Hematopoietic multipotent progenitor cell treated with erythropoietin and hydrocortisone succinate and interleukin-3 and kit ligand, for 8 days (in vitro differentiated cells): ENCODE measurements at regions not wholly inside any gene's neighbourhood (a gene's known extent, or its start where the extent isn't known, plus 50 kb on each side); places are given as distances from the start of the nearest gene placed in this dataset.

Source experiments
- DNase-seq: peaks from one replicate; pipeline ENCODE4 v3.0.0-alpha.2; 2015

GRCh38 chr2:41943159-41943558 is 104.7 kb upstream of the PKDCC start:
- DNase-seq = no peak

- no peak for DNase-seq
Measured at GRCh38 chr2:41944220-41944880, 103.5 kb upstream of the PKDCC start.

DNA sequence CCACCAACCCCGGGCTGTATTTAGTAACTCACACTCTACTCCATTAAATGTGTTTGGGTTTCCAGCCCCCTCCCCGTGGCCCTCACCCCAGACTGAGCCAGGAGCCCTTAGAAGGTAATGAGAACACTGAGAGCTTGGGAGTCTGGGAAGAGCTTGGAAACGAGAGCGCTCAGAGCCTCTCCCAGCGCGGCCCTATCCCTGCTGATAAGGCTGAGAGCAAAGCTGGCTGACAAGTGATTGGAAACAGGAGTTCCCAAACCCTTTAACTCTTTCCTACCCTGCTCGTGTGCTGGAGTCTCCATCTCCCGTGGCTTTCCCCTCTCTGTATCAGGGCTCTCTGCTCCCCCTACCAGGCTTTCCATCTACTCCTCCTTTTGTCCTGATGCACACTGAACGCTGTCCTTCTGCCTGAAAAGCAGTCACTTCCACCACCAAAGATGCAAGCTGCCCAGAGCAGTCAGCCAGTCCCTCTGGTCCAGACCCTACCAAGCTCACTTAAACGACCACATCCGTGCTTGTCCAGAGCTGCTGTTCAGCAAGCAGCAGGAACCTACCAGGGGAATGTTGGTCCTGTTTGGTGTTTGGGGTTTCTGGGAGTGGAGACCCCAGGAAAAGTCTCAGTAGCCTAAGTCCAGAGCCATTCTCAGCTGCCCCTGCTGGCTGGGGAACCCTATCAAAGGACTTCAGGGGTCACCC is 100.0 kb upstream of the PKDCC start:
- DNase-seq = no peak

DNA sequence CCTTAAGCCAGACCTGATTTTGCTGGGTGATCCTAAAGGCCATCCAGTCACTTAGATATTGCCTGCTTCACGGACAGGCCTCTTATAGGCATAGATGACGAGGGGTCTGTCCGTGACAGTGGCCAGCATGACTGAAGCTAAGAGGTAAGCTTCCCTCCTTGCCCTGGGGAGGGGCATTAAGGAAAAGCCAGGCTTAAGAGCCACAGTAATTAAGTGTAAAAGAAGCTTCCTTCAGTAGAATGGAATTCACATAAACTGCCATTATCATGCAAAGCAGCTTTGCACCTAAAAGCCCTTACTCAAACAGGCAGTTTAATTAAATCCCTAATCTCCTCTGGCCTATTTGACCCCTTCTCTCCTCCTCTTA is 99.4 kb upstream of the PKDCC start:
- no peak for DNase-seq

- DNase-seq = no peak
Measured at GRCh38 chr2:41949091-41949882, 98.5 kb upstream of the PKDCC start.

DNA sequence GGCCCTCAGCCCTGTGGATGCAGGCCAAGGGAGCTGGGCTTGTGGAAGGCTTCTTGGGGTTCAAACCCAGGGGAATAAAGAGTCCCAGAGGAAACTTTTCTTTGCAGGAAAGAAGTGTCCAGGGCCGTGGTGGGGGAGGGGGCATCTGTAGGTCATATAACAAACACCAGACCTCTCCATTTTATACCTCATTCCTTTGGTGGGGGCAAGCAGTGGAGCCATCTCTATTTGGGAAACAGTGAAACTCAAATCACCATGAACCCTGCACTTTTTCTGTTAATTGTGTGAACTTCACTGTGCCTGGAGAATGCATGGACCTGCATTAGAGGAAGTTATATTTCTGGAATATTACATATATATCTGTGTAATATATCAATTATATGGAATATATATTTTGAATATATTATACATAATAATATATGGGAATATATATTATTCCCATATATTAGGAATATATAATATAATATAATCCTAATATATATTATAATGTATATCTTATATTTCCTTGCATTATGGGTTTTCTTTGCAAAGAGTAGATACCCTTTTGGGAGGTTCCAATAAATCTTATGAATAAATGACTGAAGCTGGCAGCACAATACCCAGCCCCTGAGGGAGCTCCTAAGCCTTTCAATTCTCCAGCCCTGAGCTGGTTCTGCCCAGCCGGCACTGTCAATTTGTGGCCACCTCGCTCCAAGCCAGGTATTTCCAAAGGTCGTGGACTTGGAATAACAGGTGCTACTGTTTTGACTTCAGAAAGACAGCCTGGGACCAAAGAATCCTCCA is 97.7 kb upstream of the PKDCC start:
- DNase-seq = no peak

DNA sequence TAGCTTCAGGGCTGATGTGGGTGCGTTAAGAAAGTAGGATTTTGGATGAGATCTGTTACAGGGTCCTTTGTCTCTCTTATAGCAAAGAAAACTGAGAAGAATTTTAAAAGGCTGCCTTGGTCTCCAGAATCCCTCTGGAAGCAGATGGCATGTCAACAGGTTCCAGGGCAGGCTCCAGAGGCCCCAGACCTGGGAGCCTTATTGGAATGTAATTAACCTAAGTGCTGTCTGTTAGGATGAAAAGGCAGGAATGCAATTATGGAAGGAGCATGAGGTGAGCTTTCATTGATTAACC is 97.2 kb upstream of the PKDCC start:
- no peak for DNase-seq

GRCh38 chr2:41954304-41955291 is 93.2 kb upstream of the PKDCC start:
- DNase-seq = no peak

DNA sequence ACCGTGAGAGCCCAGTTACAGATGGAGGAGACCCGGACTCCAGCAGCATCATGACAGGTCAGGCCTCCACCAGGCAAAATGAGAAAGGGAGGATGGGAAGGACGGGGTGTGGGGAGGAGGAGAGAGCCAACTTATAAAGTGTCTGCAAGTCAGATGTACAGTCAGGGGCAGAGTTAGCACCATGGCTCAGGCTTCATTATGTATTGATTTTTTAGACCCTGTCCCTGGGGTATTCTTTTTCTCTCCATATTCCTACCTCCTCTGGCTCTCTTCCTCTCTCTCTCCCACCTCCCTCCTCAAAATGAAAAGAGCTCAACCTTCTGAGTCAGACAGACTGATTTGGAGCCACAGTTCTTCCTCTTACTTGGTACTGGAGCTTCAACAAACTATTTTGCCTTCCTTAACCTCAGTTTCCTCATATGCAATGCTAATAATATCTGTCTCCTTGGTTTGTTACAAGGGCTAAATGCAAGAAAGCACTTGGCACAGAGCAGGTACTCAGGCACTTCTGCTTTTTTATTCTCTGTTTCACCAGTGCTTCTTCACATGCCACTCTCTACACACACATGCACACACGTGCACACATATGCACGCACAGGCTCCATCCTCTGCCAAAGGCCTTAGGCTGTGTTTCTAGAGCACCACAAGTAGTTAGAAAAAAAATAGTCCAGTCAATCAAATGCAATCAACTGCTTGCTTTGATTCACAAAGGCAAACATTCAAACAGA is 92.3 kb upstream of the PKDCC start:
- DNase-seq = no peak

DNA sequence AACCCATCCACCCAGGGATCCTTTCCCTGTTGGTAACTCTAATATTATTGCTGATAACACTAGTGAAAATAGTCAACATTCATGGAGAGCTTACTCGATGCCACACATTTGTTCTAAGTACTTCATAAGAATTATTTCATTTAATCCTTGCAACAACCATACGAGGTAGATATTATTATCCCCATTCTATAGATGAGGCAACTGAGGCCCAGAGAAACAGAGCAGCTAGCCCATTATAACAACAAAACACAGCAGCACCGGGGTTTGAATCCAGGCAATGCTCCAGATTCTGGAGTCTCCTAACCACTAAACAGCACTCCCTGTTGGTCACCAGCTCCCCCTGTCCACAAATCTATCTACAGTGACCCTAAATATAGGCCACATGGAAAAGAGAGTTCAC is 90.4 kb upstream of the PKDCC start:
- no peak for DNase-seq

- DNase-seq = no peak
Measured at GRCh38 chr2:41958251-41958650, 89.6 kb upstream of the PKDCC start.

- no peak for DNase-seq
Measured at GRCh38 chr2:41958775-41959174, 89.0 kb upstream of the PKDCC start.

DNA sequence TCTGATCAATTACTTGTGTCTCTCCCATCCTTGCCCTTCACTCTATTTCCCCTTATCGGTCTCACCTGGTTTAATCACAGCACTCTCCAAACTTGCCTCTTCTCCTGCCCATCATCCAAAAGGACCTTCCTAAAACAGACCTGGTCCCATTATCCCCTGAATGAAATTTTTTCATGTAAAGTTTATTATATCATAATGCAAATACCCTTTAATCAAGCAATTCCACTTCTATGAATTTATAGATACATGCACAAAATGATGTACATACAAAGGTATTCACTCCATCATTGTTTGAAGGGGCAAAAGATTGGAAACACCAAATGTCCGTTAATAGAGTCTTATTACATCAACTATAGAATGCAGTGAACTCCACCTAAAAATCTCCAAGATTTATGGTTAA is 88.1 kb upstream of the PKDCC start:
- no peak for DNase-seq

GRCh38 chr2:41962922-41963622 is 84.7 kb upstream of the PKDCC start:
- DNase-seq = no peak

GRCh38 chr2:41963661-41964525 is 83.9 kb upstream of the PKDCC start:
- DNase-seq = no peak

- no peak for DNase-seq
Measured at GRCh38 chr2:41965173-41965908, 82.5 kb upstream of the PKDCC start.

GRCh38 chr2:41965909-41966295 is 81.9 kb upstream of the PKDCC start:
- DNase-seq = no peak

DNA sequence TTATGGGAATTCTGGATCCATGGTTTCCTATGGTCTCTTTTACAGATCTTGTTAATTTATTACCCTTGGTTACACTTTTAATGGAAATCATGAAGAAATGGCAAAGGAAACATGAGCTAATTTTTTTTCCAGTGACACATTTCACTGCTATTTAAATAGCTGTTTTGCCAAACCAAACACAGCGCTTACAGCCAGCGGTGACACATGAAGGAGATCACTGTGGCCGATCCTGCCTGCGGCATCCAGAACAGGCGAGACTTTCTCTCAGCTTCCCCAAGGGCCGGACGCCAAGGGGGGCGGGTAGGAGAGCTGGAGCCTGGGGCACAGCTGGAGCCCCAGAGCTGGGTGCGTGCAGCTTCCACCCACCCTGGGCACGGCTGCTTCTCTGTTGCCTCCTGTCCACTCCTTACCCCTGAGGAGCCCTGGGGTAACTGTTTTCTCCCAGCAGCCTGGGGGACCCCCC is 81.4 kb upstream of the PKDCC start:
- no peak for DNase-seq

DNA sequence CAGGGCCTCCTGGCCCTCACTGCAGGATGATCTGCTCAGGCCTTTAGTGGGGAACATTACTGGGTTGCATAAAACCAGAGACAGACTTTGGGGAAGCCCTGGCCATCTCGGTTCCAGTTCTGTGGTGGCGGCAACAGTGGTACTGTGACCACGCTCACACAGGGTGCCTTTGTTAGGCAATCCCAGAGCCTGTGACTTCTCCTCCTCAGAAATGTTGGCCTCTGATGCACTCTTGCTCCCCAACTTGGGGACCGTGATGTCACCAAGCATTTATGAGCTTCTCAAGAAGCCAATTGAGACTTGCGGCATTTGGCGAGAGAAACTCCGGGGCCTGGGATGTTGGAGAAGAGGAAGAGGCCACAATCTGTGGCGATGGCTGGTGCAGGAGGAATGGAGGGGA is 80.9 kb upstream of the PKDCC start:
- DNase-seq = no peak
